ENCODE measurements at regions not wholly inside any gene's neighbourhood (a gene's known extent, or its start where the extent isn't known, plus 50 kb on each side); places are given as distances from the start of the nearest gene placed in this dataset.

GRCh38 chr3:6732807-6733206 is 128.1 kb upstream of the GRM7 start:
- H3K4me3 ChIP-seq = no peak overlapping the region
- no peak for DNase-seq (ENCODE audit: low spot score)
- TF ChIP-seq, protein P1, sequence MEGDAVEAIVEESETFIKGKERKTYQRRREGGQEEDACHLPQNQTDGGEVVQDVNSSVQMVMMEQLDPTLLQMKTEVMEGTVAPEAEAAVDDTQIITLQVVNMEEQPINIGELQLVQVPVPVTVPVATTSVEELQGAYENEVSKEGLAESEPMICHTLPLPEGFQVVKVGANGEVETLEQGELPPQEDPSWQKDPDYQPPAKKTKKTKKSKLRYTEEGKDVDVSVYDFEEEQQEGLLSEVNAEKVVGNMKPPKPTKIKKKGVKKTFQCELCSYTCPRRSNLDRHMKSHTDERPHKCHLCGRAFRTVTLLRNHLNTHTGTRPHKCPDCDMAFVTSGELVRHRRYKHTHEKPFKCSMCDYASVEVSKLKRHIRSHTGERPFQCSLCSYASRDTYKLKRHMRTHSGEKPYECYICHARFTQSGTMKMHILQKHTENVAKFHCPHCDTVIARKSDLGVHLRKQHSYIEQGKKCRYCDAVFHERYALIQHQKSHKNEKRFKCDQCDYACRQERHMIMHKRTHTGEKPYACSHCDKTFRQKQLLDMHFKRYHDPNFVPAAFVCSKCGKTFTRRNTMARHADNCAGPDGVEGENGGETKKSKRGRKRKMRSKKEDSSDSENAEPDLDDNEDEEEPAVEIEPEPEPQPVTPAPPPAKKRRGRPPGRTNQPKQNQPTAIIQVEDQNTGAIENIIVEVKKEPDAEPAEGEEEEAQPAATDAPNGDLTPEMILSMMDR (IDR thresholded peaks at IDR 0.05) = no peak
- H3K27ac ChIP-seq = no peak overlapping the region

DNA sequence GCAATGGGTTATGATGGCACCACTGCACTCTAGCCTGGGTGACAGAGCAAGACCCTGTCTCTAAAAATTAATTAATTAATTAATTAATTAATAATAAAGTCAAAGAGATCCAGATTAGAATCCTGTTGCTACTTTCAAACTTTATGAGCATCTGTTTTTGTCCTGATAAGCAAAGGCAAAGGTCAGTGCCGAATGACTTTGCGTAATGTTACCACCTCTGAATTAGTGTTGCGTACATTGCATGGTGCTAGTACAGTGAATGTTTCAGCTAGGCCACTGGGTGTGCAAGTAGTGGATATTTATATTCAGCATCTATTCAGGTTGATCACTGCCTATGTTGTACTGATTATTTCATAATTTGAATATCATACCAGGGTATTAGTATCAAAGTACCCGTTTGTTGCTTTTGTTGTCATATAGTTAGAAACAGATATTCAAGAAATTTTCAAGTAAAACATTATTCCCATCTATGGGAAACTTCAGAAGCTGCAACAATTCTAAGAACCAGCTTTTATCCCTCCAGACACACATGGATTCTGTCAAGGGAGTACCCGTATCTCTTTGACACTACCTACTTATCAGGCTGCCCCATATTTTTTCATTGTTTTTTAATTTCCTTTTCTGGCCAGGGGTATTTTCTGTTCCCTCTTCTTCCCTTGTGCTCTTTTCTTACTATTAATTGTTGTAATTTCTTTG is 127.1 kb upstream of the GRM7 start:
- no peak overlapping the region for H3K4me3 ChIP-seq
- H3K27ac ChIP-seq = no peak overlapping the region
- DNase-seq (ENCODE audit: low spot score) = no peak
- TF ChIP-seq, protein P1 (IDR thresholded peaks at IDR 0.05) = no peak

DNA sequence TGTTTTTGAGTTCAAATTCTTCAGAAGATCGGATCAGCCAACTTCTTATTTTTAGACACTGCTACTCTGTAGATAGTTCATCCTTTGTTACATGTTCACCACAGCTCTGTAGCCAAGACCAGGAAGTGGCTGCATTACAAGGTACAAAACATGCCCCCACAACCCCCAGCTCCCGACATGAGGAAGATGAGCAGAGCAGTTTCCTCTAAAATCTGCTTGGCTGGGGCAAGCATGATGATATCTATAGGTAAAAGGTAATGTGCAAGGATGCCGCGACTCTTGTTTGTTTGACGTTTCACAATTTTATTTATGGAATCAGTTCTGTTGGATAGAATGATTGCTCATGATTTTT is 126.5 kb upstream of the GRM7 start:
- TF ChIP-seq, protein P1 (IDR thresholded peaks at IDR 0.05) = no peak
- no peak for DNase-seq (ENCODE audit: low spot score)
- H3K27ac ChIP-seq = no peak overlapping the region

DNA sequence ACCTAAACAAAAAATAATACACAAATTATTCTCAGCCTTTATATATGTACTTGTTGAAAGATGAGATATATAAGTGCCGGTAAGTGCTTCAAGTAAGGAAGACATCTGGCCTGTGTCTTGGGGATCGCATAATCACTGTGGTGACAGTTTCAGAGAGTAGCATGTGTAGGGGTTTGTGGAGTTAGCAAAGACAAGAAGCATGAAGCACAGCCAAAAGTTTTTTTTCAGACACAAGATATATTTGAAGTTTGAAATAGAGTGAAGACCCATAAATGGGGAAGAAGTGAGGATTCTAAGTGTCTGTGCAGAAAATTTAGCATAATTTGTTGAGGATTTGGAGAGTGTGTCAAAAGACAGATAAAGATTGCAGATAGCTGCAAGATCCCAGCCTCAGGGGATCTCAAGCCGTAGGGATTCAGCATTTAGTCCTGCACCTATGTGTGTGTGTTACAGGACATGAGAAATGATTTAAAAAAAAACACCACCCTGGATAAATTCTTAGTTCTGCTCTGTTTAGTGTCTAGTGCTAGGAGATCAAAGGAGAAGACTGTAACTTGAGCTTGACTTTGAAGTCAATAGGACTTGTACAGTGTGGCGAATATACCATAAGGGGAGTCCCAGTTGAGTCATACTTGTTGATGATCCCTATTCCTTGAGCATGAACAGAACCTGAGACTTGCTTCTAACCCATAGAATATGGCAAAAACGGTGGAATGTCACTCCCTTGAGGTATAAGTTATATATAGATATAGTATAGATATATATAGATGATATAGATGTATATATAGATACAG is 123.9 kb upstream of the GRM7 start:
- Histone ChIP-seq H3K27ac (no peak overlapping the region), H3K4me3 (no peak overlapping the region)
- no peak for DNase-seq (ENCODE audit: low spot score)
- TF ChIP-seq, protein P1 (IDR thresholded peaks at IDR 0.05) = no peak

More for the DNA sequence above, 126.5 kb upstream of the GRM7 start:
- H3K4me3 ChIP-seq = no peak overlapping the region

- TF ChIP-seq, protein P1 (IDR thresholded peaks at IDR 0.05) = no peak
Measured at GRCh38 chr3:6737630-6738029, 123.3 kb upstream of the GRM7 start.

DNA sequence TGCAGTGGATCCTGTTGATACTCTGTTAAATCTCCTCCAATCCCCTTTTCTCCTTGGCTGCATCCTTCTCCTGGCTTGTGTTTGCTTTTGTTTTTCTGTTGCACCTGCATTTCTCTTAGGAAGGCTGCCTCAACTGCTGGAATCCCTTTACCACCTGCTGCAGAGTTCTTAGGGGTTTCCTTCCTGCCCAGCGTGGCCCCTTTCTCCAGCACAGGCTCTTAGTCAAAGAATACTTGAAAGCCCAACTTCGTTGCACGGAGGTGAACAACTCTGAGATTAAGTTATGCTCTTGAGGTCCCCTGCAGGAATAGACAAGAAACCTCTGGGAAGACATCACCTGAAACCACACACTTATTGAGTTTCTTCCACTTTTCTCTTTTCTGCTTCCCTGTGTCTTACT is 121.6 kb upstream of the GRM7 start:
- DNase-seq (ENCODE audit: low spot score) = no peak
- H3K4me3 ChIP-seq = no peak overlapping the region
- no peak overlapping the region for H3K27ac ChIP-seq
- TF ChIP-seq, protein P1 (IDR thresholded peaks at IDR 0.05) = no peak

More at GRCh38 chr3:6737630-6738029, 123.3 kb upstream of the GRM7 start:
- no peak overlapping the region for H3K4me3 ChIP-seq
- no peak overlapping the region for H3K27ac ChIP-seq
- no peak for DNase-seq (ENCODE audit: low spot score)

Data from coronary artery (tissue), 2 donors.